Endothelial cell of umbilical vein (primary cell): ENCODE measurements at regions not wholly inside any gene's neighbourhood (a gene's known extent, or its start where the extent isn't known, plus 50 kb on each side); places are given as distances from the start of the nearest gene placed in this dataset.
"Not testable (repeated sequence)": the region's sequence is repeated elsewhere in the genome, so short reads cannot be mapped to it uniquely, and the experiment has no call there.

Source experiments
- BruUV-seq: library from RNA; stranded (reverse); fragments of 400-500 nt; replicated peaks from 2 replicates; lab custom pipeline; 2021; lab: Mats Ljungman, UMichigan
- CTCF ChIA-PET: fragments of 300-600, 350-600 bp; sonication (Branson Sonifier 250); formaldehyde crosslinking; loops from one replicate; lab custom pipeline; 2021; ENCODE audit warnings: antibody characterized with exemption, inconsistent platforms; lab: Charles Lee
- POLR2A ChIA-PET: fragments of 300-600, 350-600 bp; sonication (Branson Sonifier 250); formaldehyde crosslinking; loops from one replicate; lab custom pipeline; 2021; ENCODE audit warnings: antibody characterized with exemption, inconsistent platforms; lab: Charles Lee
- DNase-seq: peaks from one replicate; pipeline ENCODE4 v3.0.0-alpha.2; 2011; ENCODE audit warnings: low read depth, low spot score
- FAIRE-seq: peaks from 2 replicates; lab custom pipeline; 2011; peaks lifted over from hg19 to GRCh38; lab: Jason Lieb, UNC
- H2AFZ ChIP-seq: 2 replicates; pipeline ENCODE4 v1.6.0; 2012; ENCODE audit warnings: low read depth, low read length, control low read depth, inconsistent platforms
- H3K27ac ChIP-seq: 2 replicates; pipeline ENCODE4 v1.5.1; 2011; ENCODE audit warnings: low read depth, mild to moderate bottlenecking, control low read depth, low read length, moderate library complexity; ENCODE audit not compliant: insufficient read depth
- H3K27me3 ChIP-seq, 2 experiments: 2 replicates each; pipeline versions ENCODE4 v1.6.0 to v1.6.1; 2011; ENCODE audit warnings: low read length in 2 of 2, mixed read lengths in 1 of 2; ENCODE audit not compliant: control insufficient read depth in 2 of 2, insufficient read depth in 2 of 2
- H3K36me3 ChIP-seq, 2 experiments: 2 replicates in 1 of 2; 3 replicates in 1 of 2; pipeline ENCODE4 v1.5.1; 2011; ENCODE audit warnings: low read length in 2 of 2, mild to moderate bottlenecking in 1 of 2, moderate library complexity in 1 of 2; ENCODE audit not compliant: control insufficient read depth in 2 of 2, insufficient read depth in 2 of 2; ENCODE audit errors: extremely low read depth in 1 of 2
- H3K4me1 ChIP-seq: 3 replicates; pipeline ENCODE4 v1.5.1; 2011; ENCODE audit warnings: mild to moderate bottlenecking, low read length; ENCODE audit not compliant: control insufficient read depth, insufficient read depth; ENCODE audit errors: extremely low read depth
- H3K4me2 ChIP-seq: 2 replicates; pipeline ENCODE4 v1.6.1; 2011; ENCODE audit warnings: low read length, control low read depth, mixed read lengths; ENCODE audit not compliant: insufficient read depth
- H3K4me3 ChIP-seq, 3 experiments: fragments of 200-600 bp in 1 of 3; sonication (generic), shearing (Covaris generic) in 1 of 3; replicated peaks in 1 of 3; 2 replicates each; pipeline ENCODE4 v1.5.1; 2011 to 2016; ENCODE audit warnings: control low read depth in 3 of 3, low read length in 3 of 3, mild to moderate bottlenecking in 2 of 3, inconsistent platforms in 1 of 3, low read depth in 1 of 3, moderate library complexity in 1 of 3; ENCODE audit not compliant: insufficient read depth in 1 of 3
- H3K79me2 ChIP-seq: 2 replicates; pipeline ENCODE4 v1.6.0; 2012; ENCODE audit warnings: low read length, inconsistent platforms; ENCODE audit not compliant: control insufficient read depth, insufficient read depth
- H3K9ac ChIP-seq: replicated peaks from 2 replicates; pipeline ENCODE3; 2011; ENCODE audit warnings: low read length, control low read depth; ENCODE audit not compliant: insufficient read depth; ENCODE audit errors: extremely low read depth
- H3K9me1 ChIP-seq: replicated peaks from 3 replicates; pipeline ENCODE4 v1.6.0; 2011; ENCODE audit warnings: mild to moderate bottlenecking, low read length; ENCODE audit not compliant: control insufficient read depth, insufficient read depth; ENCODE audit errors: extremely low read depth
- H3K9me3 ChIP-seq: replicated peaks from 2 replicates; pipeline ENCODE4 v1.5.1; 2012; ENCODE audit warnings: low read length, inconsistent platforms; ENCODE audit not compliant: control insufficient read depth, insufficient read depth
- H4K20me1 ChIP-seq: replicated peaks from 2 replicates; pipeline ENCODE3; 2011; ENCODE audit warnings: mild to moderate bottlenecking, low read length; ENCODE audit not compliant: control insufficient read depth, insufficient read depth; ENCODE audit errors: extremely low read depth
- CTCF ChIP-seq, 2 donors: IDR thresholded peaks; 1 replicate in 1 of 2; 2 replicates in 1 of 2; pipeline ENCODE4 v1.5.1; 2011; ENCODE audit warnings: low read length in 2 of 2, mild to moderate bottlenecking in 2 of 2, moderate library complexity in 2 of 2, control low read depth in 1 of 2, inconsistent platforms in 1 of 2, low read depth in 1 of 2; ENCODE audit not compliant: insufficient read depth in 1 of 2; ENCODE audit errors: extremely low read depth in 1 of 2
- EZH2 ChIP-seq: IDR thresholded peaks from 2 replicates; pipeline ENCODE4 v1.6.1; 2012; ENCODE audit warnings: borderline replicate concordance, low read depth, mild to moderate bottlenecking, moderate library complexity, low read length, inconsistent platforms; ENCODE audit not compliant: severe bottlenecking
- FOS ChIP-seq: IDR thresholded peaks from 2 replicates; pipeline ENCODE4 v1.6.1; 2011; ENCODE audit warnings: mild to moderate bottlenecking, low read length, moderate library complexity, borderline replicate concordance; ENCODE audit not compliant: insufficient read depth
- GATA2 ChIP-seq: IDR thresholded peaks from 2 replicates; pipeline ENCODE4 v1.7.0; 2011; ENCODE audit warnings: low read depth, mild to moderate bottlenecking, moderate library complexity, mixed read lengths, low read length; ENCODE audit not compliant: insufficient read length, insufficient read depth
- JUN ChIP-seq: IDR thresholded peaks from 2 replicates; pipeline ENCODE4 v1.6.1; 2011; ENCODE audit warnings: borderline replicate concordance, low read depth; ENCODE audit not compliant: insufficient read length, insufficient read depth
- MYC ChIP-seq: IDR thresholded peaks from one replicate; pipeline ENCODE4 v1.6.1; 2011; ENCODE audit warnings: mild to moderate bottlenecking, low read depth, low read length
- POLR2A ChIP-seq: IDR thresholded peaks from 2 replicates; pipeline ENCODE4 v1.6.1; 2012; ENCODE audit warnings: low read depth, mild to moderate bottlenecking, control low read depth, low read length
- POLR2AphosphoS5 ChIP-seq: IDR thresholded peaks from 2 replicates; pipeline ENCODE4 v1.6.1; 2012; ENCODE audit warnings: low read depth, mild to moderate bottlenecking, control low read depth, low read length, moderate library complexity; ENCODE audit not compliant: insufficient read depth
- dilution Hi-C: fragments of 300-500 bp; cut with MboI; formaldehyde crosslinking; loops from one replicate; pipeline ENCODE4 v1.15.0; 2019; ENCODE audit warnings: low sequenced_read_pairs; ENCODE audit not compliant: extremely low pct_ligation_motif_present
- intact Hi-C: fragments of 100-400 bp; cut with micrococcal nuclease; formaldehyde crosslinking; loops from one replicate; pipeline ENCODE4 v1.10.0; 2022
- TF ChIP-seq, protein P1 (sequence below): IDR thresholded peaks from 2 replicates; pipeline ENCODE4 v1.6.1; 2011; ENCODE audit not compliant: insufficient read depth, insufficient read length

DNA sequence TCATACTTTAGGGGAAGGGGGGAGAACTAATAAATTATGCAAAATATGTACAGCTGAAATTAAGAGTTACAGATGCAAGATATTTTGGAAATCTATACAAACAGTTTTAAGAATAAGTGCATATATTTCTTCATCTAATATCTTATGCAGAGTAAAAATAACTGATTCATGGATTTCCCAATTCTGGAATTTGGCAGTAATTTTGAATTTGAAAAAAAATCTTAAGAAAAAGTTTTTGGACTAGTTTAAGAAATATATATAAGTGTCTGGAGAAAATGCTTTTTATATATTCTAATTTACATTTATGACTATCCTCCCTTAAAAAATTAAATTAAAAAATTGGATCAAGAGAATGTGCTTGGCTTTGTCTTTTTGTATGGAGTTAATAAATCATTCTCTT lies 474.3 kb downstream of the BRINP3 start:
- no peak overlapping the region for H3K4me3 ChIP-seq
- dilution Hi-C loops, result no loop called here
- POLR2A ChIA-PET, result no interaction called here
- CTCF ChIA-PET, result no interaction called here
- no peaks in the 10 kb centered on the region for H3K9me1 ChIP-seq
- no peak overlapping the region for H3K27ac ChIP-seq
- H3K36me3 ChIP-seq, result no peaks in the 10 kb centered on the region
- DNase-seq, result no peak
- H4K20me1 ChIP-seq, result no peaks in the 10 kb centered on the region
- no TSS peak for BruUV-seq
- H3K27me3 ChIP-seq, result no peaks in the 10 kb centered on the region
- no peak for TF ChIP-seq GATA2
- no peaks in the 10 kb centered on the region for H3K9me3 ChIP-seq
- H3K79me2 ChIP-seq, result no peaks in the 10 kb centered on the region
- no peaks in the 10 kb centered on the region for H3K4me1 ChIP-seq
- intact Hi-C loops, result no loop called here
- no peak overlapping the region for H3K9ac ChIP-seq
- H3K4me2 ChIP-seq, result no peak overlapping the region
- H2AFZ ChIP-seq, result no peak overlapping the region
- no peak for FAIRE-seq

GRCh38 chr1:190011585-190011984 lies 466.1 kb downstream of the BRINP3 start:
- POLR2A ChIA-PET, result no interaction called here
- intact Hi-C loops, result no loop called here
- no peak for FAIRE-seq

DNA sequence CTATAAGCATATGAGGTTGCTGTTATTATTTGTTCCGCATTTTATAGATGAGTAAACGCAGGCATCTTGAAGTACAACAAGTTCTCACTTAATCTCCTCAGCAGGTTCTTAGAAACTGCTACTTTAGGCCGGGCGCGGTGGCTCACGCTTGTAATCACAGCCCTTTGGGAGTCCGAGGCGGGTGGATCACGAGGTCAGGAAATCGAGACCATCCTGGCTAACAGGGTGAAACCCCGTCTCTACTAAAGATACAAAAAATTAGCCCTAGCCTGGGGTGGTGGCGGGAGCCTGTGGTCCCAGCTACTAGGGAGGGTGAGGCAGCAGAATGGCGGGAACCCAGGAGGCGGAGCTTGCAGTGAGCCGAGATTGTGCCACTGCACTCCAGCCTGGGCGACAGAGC lies 458.5 kb downstream of the BRINP3 start:
- H3K27me3 ChIP-seq, H4K20me1 ChIP-seq, CTCF ChIA-PET, H3K9me3 ChIP-seq, intact Hi-C loops, H3K27ac ChIP-seq, H3K36me3 ChIP-seq, H3K4me1 ChIP-seq, BruUV-seq, POLR2A ChIA-PET, dilution Hi-C loops, FAIRE-seq, H3K4me2 ChIP-seq, H3K9ac ChIP-seq, H2AFZ ChIP-seq, H3K4me3 ChIP-seq, H3K9me1 ChIP-seq, DNase-seq, H3K79me2 ChIP-seq: not testable (repeated sequence)

More at GRCh38 chr1:190011585-190011984, 466.1 kb downstream of the BRINP3 start:
- Histone ChIP-seq H3K27me3 (no peaks in the 10 kb centered on the region), H3K4me2 (no peak overlapping the region), H3K9me3 (no peaks in the 10 kb centered on the region), H2AFZ (no peak overlapping the region), H3K79me2 (no peaks in the 10 kb centered on the region), H3K9ac (no peak overlapping the region), H3K9me1 (no peaks in the 10 kb centered on the region), H3K4me1 (no peaks in the 10 kb centered on the region), H3K27ac (no peak overlapping the region), H3K4me3 (no peak overlapping the region), H4K20me1 (no peaks in the 10 kb centered on the region), H3K36me3 (no peaks in the 10 kb centered on the region)
- no peak for TF ChIP-seq FOS
- no peak for TF ChIP-seq GATA2
- TF ChIP-seq POLR2A, result no peak
- TF ChIP-seq JUN, result no peak
- no peak for TF ChIP-seq EZH2
- TF ChIP-seq, protein P1, sequence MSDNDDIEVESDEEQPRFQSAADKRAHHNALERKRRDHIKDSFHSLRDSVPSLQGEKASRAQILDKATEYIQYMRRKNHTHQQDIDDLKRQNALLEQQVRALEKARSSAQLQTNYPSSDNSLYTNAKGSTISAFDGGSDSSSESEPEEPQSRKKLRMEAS, result no peak
- TF ChIP-seq POLR2AphosphoS5, result no peak
- no peak for TF ChIP-seq MYC
- no peak for TF ChIP-seq CTCF (IDR thresholded peaks at IDR 0.05; ENCODE audit: extremely low read depth in 1 of 2, insufficient read depth in 1 of 2, low read depth in 1 of 2, low read length in 2 of 2)
- CTCF ChIA-PET, result no interaction called here
- no TSS peak for BruUV-seq
- DNase-seq, result no peak
- dilution Hi-C loops, result no loop called here
